ENCODE measurements at regions not wholly inside any gene's neighbourhood (a gene's known extent, or its start where the extent isn't known, plus 50 kb on each side); places are given as distances from the start of the nearest gene placed in this dataset.

DNA sequence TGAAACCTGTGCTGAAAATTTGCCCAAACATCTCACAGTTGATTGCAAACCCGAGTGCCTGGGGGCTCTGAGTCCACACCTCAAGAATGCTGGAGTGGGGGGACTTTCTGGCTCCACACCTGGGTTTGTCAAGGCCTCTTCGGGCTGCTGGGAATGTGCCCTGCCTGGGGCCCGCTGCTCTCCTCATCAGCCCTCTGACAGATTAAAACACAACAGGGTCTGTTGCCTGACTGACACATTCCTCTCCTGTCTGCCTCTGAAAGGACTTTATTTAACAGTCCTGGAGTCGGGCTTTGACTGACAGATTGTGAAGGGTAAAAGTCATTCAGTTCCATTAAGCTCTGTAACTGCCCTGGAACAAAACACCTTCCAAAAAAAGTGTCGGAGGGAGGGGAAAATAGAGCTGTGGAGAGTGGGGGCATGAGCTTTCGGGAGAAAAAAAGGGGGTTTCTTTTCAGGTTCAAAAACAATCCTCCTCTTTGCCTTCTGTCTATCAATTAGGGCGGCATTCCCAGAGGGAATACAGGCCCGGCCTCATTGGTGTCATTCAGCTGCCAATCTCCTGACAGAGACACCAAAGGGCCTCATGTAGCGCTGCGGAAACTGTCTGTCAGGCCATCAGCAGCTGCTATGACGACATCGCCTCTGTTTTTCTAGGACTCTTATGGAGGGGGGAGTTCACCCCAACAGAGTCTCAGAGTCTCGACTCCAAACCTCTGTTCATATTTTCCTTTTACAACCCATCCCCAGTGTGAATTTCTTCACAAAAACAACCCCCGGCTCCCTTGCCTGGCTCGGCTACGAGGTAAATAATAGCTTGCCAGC, 398.8 kb upstream of the NFE2L3 start:
- Histone ChIP-seq H3K27me3 (ENCODE audit: control insufficient read depth, insufficient read depth, low read length) (peaks cover 8% of the 10 kb centered on the region), H3K9me3 (ENCODE audit: control insufficient read depth, insufficient read depth, low read length) (no peaks in the 10 kb centered on the region), H3K4me3 (ENCODE audit: low read depth, low read length) (no peak overlapping the region), H3K27ac (ENCODE audit: low read depth, low read length) (no peak overlapping the region)
- CTCF ChIA-PET, result no interaction called here
- POLR2A ChIA-PET, result no interaction called here
- TF ChIP-seq CTCF (IDR thresholded peaks at IDR 0.05; ENCODE audit: low read depth, low read length), result no peak
- no peak for DNase-seq (ENCODE audit: low read depth, low spot score)

GRCh38 chr7:25753837-25754236, 398.2 kb upstream of the NFE2L3 start:
- no peak for DNase-seq (ENCODE audit: low read depth, low spot score)

GRCh38 chr7:25754333-25754732, 397.7 kb upstream of the NFE2L3 start:
- no peak overlapping the region for H3K27ac ChIP-seq (ENCODE audit: low read depth, low read length)
- no peak for DNase-seq (ENCODE audit: low read depth, low spot score)
- CTCF ChIA-PET, result no interaction called here
- H3K4me3 ChIP-seq (ENCODE audit: low read depth, low read length), result no peak overlapping the region
- TF ChIP-seq CTCF (IDR thresholded peaks at IDR 0.05; ENCODE audit: low read depth, low read length), result no peak
- peaks cover 8% of the 10 kb centered on the region for H3K27me3 ChIP-seq (ENCODE audit: control insufficient read depth, insufficient read depth, low read length)
- H3K9me3 ChIP-seq (ENCODE audit: control insufficient read depth, insufficient read depth, low read length), result no peaks in the 10 kb centered on the region
- POLR2A ChIA-PET, result no interaction called here

More at GRCh38 chr7:25753837-25754236, 398.2 kb upstream of the NFE2L3 start:
- H3K27ac ChIP-seq (ENCODE audit: low read depth, low read length), result no peak overlapping the region
- no peak for TF ChIP-seq CTCF (IDR thresholded peaks at IDR 0.05; ENCODE audit: low read depth, low read length)
- H3K4me3 ChIP-seq (ENCODE audit: low read depth, low read length), result no peak overlapping the region
- ChIA-PET POLR2A (no interaction called here), CTCF (no interaction called here)
- peaks cover 8% of the 10 kb centered on the region for H3K27me3 ChIP-seq (ENCODE audit: control insufficient read depth, insufficient read depth, low read length)
- H3K9me3 ChIP-seq (ENCODE audit: control insufficient read depth, insufficient read depth, low read length), result no peaks in the 10 kb centered on the region

DNA sequence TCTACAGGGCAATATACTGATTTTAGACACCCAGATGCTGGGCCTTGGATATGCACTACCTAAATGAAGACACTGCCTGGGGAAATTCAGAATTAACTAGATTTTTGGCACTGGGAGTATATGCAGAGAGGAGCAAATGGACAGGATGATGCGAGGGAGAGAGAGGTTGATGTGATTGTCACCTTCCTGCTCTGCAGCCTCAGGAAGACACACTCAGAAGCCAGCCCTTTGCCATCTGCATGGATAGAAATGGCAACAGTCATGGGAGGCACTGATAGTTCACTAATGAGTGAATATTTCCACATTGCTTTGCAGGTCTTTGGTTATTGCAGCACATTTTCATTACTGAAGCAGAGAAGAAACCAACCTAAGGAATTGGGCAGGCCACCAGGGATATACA, 397.2 kb upstream of the NFE2L3 start:
- Histone ChIP-seq H3K27ac (ENCODE audit: low read depth, low read length) (no peak overlapping the region), H3K4me3 (ENCODE audit: low read depth, low read length) (no peak overlapping the region), H3K27me3 (ENCODE audit: control insufficient read depth, insufficient read depth, low read length) (peaks cover 8% of the 10 kb centered on the region), H3K9me3 (ENCODE audit: control insufficient read depth, insufficient read depth, low read length) (no peaks in the 10 kb centered on the region)
- TF ChIP-seq CTCF (IDR thresholded peaks at IDR 0.05; ENCODE audit: low read depth, low read length), result no peak
- ChIA-PET POLR2A (no interaction called here), CTCF (no interaction called here)
- no peak for DNase-seq (ENCODE audit: low read depth, low spot score)

DNA sequence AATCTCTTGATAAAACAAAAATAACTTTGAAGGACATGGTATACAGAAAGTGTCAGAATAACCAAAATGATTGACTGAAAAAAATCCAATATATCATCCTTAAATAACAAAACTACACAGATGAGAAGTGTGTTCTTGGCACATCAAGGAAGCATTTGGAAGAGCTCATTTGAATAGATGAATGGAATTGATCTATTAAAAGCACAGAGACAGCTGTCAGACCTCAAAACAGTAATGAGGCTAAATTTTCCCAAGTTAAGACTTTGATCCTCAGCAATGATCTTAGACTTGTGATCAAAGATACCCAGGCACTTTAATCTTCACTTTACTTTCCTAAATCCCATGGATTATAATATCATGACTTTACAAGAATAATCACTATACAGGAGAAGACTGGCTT, 395.4 kb upstream of the NFE2L3 start:
- no peaks in the 10 kb centered on the region for H3K9me3 ChIP-seq (ENCODE audit: control insufficient read depth, insufficient read depth, low read length)
- H3K4me3 ChIP-seq (ENCODE audit: low read depth, low read length), result no peak overlapping the region
- no peak for DNase-seq (ENCODE audit: low read depth, low spot score)
- no peak overlapping the region for H3K27ac ChIP-seq (ENCODE audit: low read depth, low read length)
- no peak for TF ChIP-seq CTCF (IDR thresholded peaks at IDR 0.05; ENCODE audit: low read depth, low read length)
- CTCF ChIA-PET, result no interaction called here
- peaks cover 5% of the 10 kb centered on the region for H3K27me3 ChIP-seq (ENCODE audit: control insufficient read depth, insufficient read depth, low read length)
- POLR2A ChIA-PET, result no interaction called here

Measured in AG04450 (cell line).